22Rv1 (cell line): ENCODE measurements at regions not wholly inside any gene's neighbourhood (a gene's known extent, or its start where the extent isn't known, plus 50 kb on each side); places are given as distances from the start of the nearest gene placed in this dataset.
"Not testable (repeated sequence)": the region's sequence is repeated elsewhere in the genome, so short reads cannot be mapped to it uniquely, and the experiment has no call there.

Source experiments
- H3K27ac ChIP-seq: fragments of 450-650 bp; 2 replicates; pipeline ENCODE4 v1.5.1; 2017
- ZFX ChIP-seq: fragments of 450-650 bp; IDR thresholded peaks from 2 replicates; pipeline ENCODE4 v1.6.1; 2017; ENCODE audit warnings: antibody characterized with exemption, borderline replicate concordance
- TF ChIP-seq, protein P1 (sequence below): fragments of 450-650 bp; IDR thresholded peaks from 2 replicates; pipeline ENCODE4 v1.5.1; 2017; ENCODE audit warnings: mild to moderate bottlenecking

DNA sequence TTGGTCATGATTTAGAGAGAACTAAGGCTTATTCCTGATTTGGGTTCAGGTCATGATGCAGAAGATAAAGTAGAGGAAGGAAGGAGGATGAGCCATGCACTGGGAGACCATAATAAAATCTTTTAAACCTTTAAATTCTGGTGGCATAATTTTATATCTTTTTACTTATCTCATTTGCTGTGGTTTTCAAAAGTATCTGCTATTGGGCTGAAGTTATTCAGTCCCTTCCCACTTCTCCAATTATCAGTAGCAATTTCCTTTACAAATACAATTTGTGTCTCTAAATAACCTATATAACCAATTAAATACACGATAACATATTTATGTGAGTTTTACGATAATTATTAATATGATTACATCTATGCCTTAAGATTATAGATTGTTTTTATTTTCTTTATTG lies 194.8 kb upstream of the SLC8A1 start:
- no peak overlapping the region for H3K27ac ChIP-seq
- TF ChIP-seq ZFX: no peak
- TF ChIP-seq, protein P1, sequence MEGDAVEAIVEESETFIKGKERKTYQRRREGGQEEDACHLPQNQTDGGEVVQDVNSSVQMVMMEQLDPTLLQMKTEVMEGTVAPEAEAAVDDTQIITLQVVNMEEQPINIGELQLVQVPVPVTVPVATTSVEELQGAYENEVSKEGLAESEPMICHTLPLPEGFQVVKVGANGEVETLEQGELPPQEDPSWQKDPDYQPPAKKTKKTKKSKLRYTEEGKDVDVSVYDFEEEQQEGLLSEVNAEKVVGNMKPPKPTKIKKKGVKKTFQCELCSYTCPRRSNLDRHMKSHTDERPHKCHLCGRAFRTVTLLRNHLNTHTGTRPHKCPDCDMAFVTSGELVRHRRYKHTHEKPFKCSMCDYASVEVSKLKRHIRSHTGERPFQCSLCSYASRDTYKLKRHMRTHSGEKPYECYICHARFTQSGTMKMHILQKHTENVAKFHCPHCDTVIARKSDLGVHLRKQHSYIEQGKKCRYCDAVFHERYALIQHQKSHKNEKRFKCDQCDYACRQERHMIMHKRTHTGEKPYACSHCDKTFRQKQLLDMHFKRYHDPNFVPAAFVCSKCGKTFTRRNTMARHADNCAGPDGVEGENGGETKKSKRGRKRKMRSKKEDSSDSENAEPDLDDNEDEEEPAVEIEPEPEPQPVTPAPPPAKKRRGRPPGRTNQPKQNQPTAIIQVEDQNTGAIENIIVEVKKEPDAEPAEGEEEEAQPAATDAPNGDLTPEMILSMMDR: no peak

DNA sequence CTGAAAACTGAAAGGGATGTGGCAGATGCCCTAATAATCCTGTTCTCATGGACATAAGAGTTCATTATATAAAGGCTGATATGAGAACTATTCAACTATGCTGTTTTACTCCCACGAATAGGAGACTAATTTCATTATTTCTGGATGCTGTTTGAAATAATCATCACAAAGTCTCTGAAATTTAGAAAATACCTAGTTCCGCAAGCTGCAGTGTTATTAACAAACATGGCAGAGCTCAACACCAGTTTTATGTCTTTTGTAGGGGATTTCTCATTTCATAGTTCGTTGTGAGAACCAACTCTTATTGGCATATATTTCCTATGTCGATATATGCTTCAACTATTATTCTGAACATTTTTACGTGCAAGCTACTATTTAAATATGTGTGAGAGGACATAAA lies 200.3 kb upstream of the SLC8A1 start:
- TF ChIP-seq, protein P1: no peak
- TF ChIP-seq ZFX: no peak
- H3K27ac ChIP-seq: no peak overlapping the region

DNA sequence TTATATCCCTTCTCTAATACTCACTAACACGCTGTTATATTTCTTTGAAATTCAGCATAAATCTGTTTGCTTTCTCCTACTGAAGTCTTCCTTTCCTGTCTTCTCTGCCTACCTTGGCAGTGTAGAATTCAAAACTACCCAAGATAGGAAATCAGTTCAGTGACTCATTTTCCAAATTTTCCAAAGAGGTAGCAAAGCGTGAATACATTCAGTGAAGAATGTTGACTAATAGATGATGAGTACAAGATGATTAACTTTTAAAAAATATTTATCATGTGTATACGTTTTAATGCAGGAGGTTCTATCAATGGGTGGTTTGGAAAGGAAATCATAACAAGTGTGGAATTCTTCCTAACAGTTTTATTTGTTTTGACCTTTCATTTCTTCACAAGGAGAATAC lies 201.9 kb upstream of the SLC8A1 start:
- TF ChIP-seq, protein P1: no peak
- TF ChIP-seq ZFX: no peak
- H3K27ac ChIP-seq: no peak overlapping the region

DNA sequence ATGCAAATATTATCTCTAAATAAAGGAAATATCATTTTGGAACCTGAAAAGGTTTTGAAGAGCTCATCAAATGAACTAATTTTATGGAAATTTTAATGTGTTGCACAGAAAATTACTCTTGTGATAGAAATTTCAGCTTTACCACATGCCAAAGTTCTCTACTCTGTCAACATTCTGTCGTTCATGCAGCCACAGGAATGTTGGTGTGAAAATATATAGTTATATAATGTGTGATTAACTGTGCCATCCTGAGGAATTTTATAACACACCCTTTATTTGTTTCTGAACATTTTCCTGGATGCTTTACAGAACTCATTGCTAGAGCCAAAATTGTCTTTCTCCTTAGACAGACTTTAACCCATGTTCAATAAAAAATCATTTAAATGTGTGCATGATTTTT lies 202.5 kb upstream of the SLC8A1 start:
- TF ChIP-seq ZFX: no peak
- no peak overlapping the region for H3K27ac ChIP-seq

DNA sequence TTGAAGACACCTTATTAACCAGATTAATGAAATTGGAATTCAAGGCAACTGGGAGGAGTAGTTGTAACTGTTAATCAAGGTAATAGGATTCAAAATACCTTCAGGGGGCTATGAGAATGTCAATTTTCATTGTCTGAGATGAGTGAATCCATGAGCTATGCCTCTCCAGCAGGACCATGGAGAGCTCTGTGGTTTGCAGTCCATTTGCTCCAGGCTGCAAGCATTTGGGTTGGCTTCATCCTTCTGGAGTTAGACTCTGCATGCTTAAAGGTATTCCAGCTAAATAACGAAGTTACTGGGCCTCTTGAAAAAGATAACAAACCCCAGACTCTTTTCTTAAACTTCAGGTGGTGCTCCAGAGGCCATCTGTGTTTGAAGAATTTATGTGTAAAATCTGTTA lies 207.1 kb upstream of the SLC8A1 start:
- no peak overlapping the region for H3K27ac ChIP-seq
- TF ChIP-seq, protein P1: no peak
- TF ChIP-seq ZFX: no peak

DNA sequence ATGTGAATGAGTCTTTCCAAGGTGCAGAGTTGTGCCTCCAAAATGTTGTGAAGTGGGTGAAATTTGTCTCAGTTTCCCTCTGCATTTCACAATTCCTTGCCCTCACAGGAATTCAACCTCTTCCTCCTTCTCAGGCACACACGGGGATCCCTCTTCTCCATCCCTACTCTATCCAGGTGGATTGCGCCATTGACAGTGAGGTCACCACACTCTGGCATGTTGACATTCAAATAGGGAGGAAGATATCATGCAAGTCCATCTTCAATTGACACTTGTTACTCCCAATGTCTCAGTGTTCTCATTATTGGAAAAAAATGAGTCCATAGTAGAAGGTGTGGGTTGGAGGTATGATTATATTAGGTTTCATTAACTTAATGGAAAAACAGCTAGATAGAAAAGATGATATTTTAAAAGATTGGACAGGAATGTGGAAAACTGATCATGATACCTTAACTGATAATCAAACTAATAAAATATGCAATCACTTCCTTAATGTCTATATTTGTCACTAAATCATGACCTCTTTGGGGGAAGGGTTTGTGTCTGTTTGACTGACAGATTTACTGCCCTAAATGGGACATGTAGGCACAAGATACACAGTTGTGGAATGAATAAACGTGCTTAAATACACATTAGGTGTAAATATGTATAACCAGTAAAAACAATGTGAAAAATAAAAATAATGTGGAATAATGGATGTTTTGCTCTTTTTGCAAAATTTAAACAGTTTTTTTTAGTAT lies 213.8 kb upstream of the SLC8A1 start:
- no peak overlapping the region for H3K27ac ChIP-seq

DNA sequence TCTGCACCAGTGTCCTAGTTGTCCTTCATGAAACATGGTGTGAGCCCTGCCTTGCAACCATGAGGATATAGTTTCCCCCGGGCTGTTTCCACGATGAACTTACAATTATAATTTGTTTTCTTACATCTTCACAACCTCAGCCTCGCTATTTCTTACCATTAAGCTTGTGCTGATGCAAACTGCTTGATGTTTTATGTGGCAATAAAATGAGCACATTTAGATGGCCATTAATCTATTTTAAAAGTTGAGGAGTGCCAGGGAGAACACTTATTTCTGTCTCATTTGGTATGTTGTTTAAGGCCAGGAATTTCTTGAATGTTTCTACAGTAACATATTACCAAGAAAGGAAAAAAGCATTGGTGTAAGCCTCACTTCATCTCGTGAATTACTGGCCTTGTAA lies 214.5 kb upstream of the SLC8A1 start:
- TF ChIP-seq, protein P1: no peak
- TF ChIP-seq ZFX: no peak
- no peak overlapping the region for H3K27ac ChIP-seq

More for the DNA sequence above, 213.8 kb upstream of the SLC8A1 start:
- TF ChIP-seq ZFX: no peak
- TF ChIP-seq, protein P1: no peak

DNA sequence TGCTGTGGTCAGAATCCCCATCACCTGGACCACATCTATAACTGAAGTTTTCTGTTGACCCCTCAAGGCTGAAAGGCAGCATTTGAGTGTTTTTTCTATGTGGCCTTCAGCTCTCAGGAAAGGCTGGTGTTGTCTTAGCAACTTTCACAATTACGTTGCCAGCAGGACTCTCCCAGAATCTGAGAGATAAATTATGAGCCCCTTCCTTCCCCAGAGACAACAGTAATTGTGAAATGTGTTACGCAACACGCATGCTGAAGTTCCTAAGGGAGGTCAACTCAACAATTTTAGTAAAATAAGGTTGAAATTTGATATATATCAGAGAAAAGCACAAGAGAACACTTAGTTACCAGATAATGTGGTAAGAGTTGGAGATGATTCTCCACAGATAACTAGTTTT lies 216.5 kb upstream of the SLC8A1 start:
- no peak overlapping the region for H3K27ac ChIP-seq
- TF ChIP-seq ZFX: no peak
- TF ChIP-seq, protein P1: no peak

DNA sequence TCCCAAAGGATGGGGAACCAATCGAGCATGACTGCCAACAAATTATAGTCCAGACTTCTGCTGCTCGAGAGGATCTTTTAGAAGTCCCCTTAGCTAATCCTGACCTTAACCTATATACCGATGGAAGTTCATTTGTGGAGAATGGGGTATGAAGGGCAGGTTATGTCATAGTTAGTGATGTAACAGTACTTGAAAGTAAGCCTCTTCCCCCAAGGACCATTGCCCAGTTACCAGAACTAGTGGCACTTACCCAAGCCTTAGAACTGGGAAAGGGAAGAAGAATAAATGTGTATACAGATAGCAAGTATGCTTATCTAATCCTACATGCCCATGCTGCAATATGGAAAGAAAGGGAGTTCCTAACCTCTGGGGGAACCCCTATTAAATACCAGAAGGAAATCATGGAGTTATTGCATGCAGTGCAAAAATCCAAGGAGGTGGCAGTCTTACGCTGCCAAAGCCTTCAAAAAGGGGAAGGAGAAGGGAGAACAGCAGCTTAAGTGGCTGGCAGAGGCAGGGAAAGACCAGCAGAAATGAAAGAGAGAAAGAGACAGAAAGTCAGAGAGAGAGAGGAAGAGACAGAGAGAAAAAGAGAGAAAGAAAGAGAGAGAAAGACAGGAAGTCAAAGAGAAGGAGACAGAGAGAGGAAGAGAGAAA lies 224.4 kb upstream of the SLC8A1 start:
- not testable (repeated sequence) for H3K27ac ChIP-seq
